ENCODE measurements at regions not wholly inside any gene's neighbourhood (a gene's known extent, or its start where the extent isn't known, plus 50 kb on each side); places are given as distances from the start of the nearest gene placed in this dataset.
A peak's percentile ranks its signal among the peaks of the same experiment; 100 is the strongest.
"Not testable (repeated sequence)": the region's sequence is repeated elsewhere in the genome, so short reads cannot be mapped to it uniquely, and the experiment has no call there.

GRCh38 chr1:176396604-176397395 is 66.2 kb upstream of the PAPPA2 start:
- not testable (repeated sequence) for DNase-seq

DNA sequence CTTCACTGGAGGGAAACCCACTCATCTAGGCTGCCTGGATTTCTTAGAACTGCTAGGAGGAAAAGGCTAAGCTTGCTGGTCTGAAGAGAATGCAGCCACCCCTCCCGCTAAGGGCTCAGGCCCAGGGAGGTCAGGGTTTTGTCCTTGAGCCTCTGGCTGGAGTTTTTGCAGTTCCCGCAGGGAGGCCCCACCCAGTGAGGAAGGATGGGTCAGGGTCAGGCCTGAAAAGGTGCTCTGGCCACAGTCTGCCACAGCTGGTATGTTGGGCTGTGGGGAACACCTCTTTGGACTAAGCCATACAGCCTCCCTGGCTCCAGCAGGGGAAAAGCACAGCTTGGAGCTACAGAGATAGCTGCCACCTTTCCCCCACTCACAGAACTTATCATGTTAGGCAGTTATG is 71.4 kb upstream of the PAPPA2 start:
- no peak for DNase-seq

- no peak for DNase-seq
These were observed 78.1 kb upstream of the PAPPA2 start for GRCh38 chr1:176384841-176385240.

- DNase-seq, result no peak
These were observed 80.8 kb upstream of the PAPPA2 start for GRCh38 chr1:176382163-176382562.

- no peak for DNase-seq
These were observed 83.2 kb upstream of the PAPPA2 start for GRCh38 chr1:176379626-176380339.

- peak; percentile 28 for DNase-seq
These were observed 87.9 kb upstream of the PAPPA2 start for GRCh38 chr1:176374967-176375569.

DNA sequence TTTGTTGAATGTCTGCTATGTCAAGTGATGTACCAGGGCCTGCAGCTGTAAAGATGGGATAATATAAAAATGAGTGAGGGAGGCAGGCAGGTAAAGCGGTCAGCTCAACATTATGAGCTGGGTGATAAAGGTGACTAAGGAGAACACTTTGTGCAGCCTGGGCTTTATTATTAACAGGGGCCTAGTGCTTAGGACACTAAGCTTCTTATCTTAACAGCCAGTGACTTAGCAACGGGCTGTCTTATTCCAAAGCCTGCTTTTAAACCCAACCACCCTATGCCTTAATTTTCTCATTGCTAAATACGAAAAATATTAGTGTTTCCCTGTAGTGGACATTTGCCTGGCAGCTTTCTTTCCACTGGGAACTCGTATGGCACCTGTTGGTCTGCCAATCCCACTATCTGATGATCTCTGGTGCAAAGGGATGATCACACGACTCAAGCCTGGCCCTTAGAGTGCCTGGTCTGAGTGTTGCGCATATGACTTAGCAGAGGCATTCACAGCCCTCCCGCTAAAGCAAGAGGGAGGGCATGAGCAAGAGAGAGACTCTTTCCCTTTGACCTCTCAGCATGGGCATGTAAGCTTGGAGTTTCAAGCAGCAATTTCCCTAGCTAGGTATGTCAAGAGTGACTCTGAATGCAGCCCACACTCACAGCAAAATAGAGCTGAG is 98.6 kb upstream of the PAPPA2 start:
- no peak for DNase-seq

DNA sequence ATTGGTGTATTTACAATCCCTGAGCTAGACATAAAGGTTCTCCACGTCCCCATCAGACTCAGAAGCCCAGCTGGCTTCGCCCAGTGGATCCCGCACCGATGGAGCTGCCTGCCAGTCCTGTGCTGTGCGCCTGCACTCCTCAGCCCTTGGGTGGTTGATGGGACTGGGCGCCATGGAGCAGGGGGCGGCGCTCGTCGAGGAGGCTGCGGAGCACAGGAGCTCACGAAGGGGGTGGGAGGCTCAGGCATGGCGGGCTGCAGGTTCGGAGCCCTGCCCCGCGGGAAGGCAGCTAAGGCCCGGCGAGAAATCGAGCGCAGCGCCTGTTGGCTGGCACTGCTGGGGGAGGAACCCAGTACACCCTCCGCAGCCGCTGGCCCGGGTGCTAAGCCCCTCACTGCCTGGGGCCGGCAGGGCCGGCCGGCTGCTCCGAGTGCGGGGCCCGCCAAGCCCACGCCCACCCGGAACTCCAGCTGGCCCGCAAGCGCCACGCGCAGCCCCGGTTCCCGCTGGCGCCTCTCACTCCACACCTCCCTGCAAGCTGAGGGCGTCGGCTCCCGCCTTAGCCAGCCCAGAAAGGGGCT is 113.8 kb upstream of the PAPPA2 start:
- not testable (repeated sequence) for DNase-seq

DNA sequence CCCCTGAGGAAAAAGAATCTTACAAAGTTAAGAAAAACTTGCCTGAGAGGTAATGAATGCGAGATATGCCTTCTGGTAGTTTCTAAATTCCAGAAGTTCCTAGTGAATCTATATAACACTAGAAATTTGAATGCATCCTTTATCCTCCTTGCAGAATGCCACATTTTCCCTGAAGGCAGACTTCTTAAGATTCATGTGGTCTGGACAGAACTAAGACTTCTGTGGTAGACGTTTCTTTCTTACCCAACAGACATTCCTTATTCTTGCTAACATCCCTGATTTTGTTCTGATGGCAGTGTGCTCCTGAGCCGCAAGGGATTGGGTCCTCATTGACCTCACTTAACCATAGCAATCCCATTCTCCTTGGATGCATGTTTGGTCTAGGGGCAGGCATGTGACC is 121.3 kb upstream of the PAPPA2 start:
- no peak for DNase-seq

DNA sequence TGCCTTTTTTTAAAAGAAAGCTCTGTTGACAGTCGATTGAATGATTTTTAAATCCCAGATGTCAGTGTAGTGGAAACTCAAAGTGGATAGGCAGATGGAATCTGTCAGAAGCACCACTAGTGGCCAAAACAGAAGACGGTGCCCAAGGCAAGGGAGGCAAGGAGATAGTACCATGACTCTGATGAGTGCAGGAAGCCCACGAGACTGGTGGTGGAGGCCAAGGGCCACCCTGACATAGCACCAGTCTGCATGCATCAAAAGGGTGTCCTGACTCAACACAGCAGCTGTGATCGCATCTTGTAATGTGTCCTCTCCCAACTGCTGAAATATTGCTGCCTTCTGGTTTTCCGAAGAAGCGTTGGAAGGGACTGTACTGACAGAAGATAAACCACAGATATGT is 124.1 kb upstream of the PAPPA2 start:
- no peak for DNase-seq

- DNase-seq, result no peak
These were observed 123.7 kb upstream of the COP1 start for GRCh38 chr1:176330782-176331181.

DNA sequence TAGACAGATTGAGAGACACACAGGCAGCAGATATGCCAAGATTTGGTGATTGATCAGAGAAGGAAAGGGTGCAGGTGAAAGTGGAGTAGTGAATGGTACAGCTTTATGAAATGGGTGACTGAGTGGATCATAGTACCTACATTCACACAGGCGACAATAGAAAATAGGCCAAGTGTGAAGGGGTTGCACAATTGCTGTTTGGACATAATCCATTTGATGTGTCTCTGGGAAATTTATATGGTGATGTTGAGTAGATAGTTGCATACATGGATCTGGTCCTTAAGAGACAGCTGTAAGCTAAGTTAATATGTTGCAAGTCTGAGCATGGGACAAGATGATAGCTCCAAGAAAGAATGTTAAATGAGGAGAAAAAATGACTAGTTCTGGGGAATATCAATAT is 118.6 kb upstream of the COP1 start:
- no peak for DNase-seq

DNA sequence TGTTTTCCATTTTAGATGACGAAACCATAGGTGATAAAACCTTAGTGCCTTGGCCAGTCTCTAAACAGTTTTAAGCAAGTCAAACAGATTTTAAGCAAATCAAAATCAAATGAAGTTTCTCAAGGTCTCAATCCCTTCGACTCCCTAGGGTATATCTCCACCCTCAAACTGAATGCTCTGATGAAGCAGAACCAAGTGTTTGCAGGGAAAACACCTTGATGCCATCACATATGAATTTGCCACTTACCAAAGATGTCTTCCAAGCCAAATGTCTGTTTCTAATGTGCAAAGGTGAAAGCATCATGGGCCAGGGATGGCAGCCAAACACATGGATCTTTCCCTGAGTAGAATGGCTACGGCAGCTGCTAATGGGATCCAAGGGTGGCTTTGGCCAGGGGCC is 116.4 kb upstream of the COP1 start:
- DNase-seq, result no peak

GRCh38 chr1:176315519-176316220 is 108.6 kb upstream of the COP1 start:
- DNase-seq, result no peak

DNA sequence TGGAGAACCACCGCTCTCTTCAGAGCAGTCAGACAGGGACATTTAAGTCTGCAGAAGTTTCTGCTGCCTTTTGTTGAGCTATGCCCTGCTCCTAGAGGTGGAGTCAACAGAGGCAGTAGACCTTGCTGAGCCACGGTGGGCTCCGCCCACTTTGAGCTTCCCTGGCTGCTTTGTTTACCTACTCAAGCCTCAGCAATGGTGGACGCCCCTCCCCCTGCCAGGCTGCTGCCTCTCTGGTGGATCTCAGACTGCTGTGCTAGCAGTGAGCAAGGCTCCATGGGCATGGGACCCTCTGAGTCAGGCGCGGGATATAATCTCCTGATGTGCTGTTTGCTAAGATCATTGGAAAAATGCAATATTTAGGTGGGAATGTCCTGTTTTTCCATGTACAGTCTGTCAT is 89.5 kb upstream of the COP1 start:
- DNase-seq, result not testable (repeated sequence)

DNA sequence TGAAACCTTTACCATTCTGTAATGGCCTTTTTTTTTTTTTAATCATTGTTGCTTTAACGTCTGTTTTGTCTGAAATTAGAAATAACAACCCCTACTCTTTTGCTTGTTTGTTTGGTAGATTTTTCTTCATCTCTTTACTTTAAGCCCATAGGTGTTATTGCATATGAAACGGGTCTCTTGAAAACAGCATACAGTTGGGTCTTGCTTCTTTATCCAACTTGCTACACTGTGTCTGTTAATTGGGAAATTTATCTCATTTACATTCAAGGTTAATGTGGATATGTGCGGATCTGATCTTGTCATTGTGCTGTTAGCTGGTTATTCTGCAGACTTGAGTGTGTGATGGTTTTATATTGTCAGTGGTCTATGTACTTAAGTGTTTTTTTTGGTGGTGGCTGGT is 78.9 kb upstream of the COP1 start:
- DNase-seq, result no peak

DNA sequence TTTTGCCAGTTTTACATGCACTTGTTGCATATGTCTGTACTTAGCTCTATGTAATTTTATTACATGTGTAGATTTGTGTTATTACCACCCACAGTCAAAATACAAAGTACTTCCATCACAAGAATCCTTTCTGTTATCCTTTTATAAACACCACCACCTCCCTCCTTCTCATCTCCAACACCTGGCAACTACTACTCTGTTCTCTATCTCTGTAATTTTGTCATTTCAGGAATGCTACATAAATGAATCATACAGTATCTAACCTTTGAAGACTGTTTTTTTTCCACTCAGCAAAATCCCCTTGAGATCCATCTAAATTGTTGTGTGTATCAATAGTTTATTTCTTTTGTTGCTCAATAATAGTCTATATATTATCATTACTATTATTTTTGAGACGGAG is 64.5 kb upstream of the COP1 start:
- no peak for DNase-seq

Data from activated T-cell treated with anti-CD3 and anti-CD28 coated beads for 4 hours (primary cell).